Retina (tissue), 1 donor: ENCODE measurements at regions not wholly inside any gene's neighbourhood (a gene's known extent, or its start where the extent isn't known, plus 50 kb on each side); places are given as distances from the start of the nearest gene placed in this dataset.
"Not testable (repeated sequence)": the region's sequence is repeated elsewhere in the genome, so short reads cannot be mapped to it uniquely, and the experiment has no call there.

Source experiments
- DNase-seq: peaks from one replicate; pipeline ENCODE4 v3.0.0-alpha.2; 2016

DNA sequence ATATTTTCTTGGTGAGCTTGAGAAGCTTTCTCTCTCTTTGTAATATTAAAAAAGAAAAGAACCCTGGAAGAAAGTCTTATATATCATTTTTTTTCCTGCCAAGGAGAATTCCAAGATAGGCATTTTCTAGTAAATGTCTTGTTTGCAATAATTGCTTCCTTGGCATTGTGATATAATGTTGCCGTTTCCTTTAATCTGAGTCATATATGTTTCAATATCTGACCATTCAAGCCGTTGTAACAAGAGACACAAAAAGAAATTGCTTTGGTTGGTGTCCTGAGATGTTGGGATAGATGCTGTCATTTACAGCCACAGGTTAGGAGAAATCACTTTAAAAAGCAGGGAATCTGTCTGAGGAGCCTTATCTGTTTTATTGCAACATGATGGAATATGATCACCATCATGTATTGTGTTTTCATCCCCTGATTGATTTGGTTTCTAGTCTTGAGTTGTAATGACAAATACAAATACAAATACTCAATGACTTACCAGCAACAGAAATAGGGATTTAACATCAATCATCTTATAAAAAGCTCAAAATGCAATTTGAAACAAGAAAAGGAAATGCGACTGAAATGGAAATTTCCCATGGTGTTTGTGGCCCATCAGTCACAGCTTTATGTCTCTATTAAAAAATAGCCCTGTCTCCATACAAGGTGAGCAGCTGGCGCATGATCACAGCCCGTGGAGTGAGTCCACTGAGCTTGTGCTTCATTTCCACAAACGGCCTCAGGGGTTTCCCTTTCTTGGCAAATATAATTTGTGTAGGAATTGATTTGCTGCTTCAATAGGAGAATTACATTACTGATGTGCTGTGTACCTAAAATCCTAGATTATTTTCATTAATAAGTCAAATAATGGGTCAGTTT, 250.1 kb upstream of the TRPC7 start:
- DNase-seq = peak; percentile 4

DNA sequence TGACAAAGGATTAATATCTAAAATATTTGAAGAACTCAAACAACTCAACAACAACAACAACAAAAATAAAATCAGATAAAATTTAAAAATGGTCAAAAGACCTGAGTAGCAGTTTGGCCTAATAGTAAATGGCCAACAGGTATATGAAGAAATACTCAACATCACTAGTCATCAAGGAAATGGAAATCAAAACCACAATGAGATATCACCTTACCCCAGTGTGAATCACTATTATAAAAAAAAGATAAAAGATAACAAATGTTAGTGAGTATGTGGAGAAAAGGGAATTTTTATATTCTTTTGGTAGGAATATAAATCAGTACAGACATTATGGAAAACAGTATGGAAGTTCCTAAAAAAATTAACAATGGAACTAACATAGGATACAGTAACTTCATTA, 247.9 kb upstream of the TRPC7 start:
- no peak for DNase-seq

DNA sequence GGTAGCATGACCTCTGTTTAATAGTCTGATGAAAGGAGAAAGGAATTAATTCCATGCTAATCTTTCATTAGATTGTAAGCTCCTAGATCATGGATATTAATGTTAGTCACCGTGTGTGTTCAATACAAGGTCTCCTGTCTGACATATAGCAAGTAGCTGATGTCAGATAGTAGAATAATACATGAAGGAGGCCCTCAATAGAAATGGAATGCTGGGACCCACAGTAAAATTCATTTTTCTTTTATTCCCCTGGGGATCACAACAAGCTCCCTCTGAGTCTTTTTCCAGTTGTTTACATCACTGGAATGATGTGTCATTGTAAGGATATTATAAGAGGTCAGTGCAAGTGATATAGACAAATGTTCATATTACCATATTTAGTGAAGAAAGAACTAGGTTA, 240.3 kb upstream of the TRPC7 start:
- no peak for DNase-seq

DNA sequence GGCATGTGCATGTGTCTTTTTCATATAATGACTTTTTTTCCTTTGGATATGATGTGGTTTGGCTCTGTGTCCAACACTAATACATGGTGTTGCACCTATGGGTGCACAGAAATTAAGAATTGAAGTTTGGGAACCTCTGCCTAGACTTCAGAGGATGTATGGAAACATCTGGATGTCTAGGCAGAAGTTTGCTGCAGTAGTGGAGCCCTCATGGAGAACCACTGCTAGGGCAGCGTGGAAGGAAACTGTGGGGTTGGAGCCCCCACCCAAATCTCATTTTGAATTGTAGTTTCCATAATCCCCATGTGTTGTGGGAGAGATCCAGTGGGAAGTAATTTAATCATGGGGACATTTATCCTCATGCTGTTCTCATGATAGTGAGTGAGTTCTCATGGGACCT, 235.0 kb upstream of the TRPC7 start:
- DNase-seq = no peak

DNA sequence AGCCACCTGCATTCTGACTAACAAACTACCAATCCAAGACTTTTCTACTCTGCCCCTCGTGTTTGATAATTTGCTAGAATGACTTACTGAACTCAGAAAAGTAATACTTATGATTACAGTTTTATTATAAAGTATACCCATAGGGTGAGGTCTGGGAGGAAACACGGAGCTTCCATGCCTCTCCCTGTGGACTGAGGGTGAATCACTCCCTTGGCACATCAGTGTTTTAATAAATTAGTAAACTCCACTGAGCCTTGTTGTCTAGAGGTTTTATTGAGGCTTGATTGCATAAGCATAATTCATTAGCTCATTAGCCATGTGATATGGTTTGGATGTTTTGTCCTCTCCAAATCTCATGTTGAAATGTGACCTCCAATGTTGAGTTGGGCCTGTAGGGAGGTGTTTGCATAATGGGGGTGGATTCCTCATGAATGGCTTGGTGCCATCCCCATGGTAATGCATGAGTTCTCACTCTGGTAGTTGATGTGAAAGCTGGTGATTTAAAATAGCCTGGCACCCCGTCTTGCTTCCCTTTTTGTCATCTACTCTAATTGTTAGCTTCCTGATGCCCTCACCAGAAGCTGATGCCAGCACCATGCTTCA, 233.6 kb upstream of the TRPC7 start:
- DNase-seq = no peak

DNA sequence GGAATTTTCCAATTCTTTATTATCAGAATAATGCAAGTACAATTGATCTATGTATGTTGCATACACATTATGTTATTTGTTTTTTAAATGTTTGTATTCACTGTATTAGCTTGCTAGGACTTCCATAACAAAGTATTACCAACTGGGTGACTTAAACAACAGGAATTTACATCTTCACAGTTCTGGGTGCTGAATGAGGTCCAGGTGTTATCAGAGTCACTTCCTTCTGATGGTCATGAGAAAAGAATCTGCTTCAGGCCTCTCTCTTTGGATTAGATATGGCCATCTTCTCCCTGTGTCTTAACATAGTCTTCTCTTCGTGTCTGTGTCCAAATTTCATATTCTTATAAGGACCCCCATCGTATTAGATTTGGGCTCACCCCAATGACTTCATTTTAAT, 229.1 kb upstream of the TRPC7 start:
- no peak for DNase-seq

DNA sequence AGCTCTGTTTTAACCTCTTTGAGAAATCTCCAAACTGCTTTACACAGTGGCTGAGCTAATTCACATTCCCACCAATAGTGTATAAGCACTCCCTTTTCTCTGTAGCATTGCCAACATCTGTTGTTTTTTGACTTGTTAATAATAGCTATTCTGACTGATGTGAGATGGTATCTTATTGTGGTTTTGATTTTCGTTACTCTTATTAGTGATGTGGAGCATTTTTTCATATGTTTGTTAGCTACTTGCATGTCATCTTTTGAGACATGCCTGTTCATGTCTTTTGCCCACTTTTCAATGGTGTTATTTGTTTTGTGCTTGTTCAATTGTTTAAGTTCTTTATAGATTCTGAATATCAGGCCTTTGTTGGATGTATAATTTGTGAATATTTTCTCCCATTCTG, 225.2 kb upstream of the TRPC7 start:
- DNase-seq = no peak

DNA sequence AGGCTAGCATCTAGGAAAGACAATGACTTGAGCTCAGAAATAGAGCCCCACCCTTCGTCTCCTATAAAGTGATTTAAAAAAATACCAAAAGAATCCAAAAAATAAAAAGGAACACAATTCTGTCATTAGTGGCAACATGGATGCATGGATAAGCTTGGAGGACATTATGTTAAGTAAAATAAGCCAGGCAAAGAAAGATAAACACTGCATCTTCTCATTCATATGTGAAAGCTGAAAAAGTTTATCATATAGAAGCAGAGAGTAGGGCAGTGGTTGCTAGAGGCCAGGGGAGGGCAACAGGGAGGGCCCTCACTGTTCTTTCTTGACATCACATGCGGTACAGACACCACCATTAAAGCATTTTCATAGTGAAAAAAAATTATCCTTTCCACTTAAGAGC, 220.9 kb upstream of the TRPC7 start:
- no peak for DNase-seq

DNA sequence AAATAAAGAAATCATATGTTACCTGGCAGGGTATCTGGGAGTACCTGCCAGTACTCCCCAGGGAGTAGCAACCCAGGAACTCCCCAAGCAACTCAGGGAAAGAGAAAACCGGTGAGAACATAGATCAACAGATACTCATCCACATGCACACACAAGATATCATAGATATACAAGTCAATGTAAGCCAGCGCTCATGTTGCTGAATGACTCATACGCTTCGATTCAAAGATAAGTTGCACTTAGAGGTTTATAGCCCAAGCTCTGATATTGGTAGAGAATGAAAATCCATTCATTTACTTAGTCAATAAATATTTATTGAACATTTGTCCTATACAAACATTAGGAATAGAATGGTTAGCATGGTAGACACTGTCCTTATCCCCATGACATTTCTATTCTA, 219.1 kb upstream of the TRPC7 start:
- DNase-seq = no peak

DNA sequence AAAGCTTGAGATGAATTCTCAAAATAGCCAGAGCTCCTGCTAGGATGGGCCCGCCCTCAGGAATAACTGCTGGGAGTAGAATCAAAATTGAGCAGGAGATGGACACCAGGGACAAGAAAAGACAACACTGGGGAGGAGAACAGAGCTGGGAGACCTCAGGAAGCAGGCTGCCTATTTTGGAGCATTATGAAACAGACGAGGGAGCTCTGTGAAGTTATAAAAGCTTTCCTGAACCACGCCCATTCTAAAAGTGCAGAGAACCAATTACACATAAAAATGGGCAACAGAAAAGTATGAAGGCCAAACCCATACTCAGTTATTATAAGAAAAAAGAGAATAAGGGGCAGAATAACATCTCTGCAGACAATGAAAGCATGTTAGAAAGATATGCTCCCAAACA, 213.9 kb upstream of the TRPC7 start:
- no peak for DNase-seq

DNA sequence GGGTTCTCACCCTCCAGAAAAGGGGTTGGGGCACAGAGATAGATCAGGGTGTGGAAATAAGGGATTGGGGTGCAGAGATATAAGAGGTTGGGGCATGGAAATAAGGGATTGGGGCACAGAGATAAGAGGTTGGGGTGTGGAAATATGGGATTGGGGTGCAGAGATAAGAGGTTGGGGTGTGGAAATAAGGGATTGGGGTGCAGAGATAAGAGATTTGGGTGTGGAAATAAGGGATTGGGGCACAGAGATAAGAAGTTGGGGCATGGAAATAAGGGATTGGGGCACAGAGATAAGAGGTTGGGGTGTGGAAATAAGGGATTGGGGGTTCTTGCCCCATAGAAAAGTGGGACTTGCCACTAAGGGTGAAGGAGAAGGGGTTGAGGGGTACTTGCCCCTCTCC, 204.5 kb upstream of the TRPC7 start:
- not testable (repeated sequence) for DNase-seq

DNA sequence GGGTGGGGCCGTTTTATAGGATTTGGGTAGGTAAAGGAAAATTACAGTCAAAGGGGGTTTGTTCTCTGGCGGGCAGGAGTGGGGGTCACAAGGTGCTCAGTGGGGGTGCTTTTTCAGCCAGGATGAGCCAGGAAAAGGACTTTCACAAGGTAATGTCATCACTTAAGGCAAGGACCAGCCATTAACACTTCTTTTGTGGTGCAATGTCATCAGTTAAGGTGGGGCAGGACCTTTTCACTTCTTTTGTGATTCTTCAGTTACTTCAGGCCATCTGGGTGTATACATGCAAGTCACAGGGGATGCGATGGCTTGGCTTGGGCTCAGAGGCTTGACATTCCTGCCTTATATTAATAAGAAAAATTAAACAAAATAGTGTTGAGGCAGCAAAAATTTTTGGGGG, 200.1 kb upstream of the TRPC7 start:
- DNase-seq = not testable (repeated sequence)

DNA sequence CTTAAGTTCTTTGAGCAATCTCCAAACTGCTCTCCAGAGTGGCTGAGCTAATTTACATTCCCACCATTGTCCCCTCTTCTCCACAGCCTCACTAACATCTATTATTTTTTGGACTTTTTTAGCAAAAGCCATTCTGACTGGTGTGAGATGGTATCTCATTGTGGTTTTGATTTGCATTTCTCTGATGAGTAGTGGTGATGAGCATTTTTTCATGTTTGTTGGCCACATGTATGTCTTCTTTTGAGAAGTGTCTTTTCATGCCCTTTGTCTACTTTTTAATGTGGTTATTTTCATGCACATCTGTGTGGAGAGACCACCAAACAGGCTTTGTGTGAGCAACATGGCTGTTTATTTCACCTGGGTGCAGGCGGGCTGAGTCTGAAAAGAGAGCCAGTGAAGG, 199.7 kb upstream of the TRPC7 start:
- DNase-seq = not testable (repeated sequence)

DNA sequence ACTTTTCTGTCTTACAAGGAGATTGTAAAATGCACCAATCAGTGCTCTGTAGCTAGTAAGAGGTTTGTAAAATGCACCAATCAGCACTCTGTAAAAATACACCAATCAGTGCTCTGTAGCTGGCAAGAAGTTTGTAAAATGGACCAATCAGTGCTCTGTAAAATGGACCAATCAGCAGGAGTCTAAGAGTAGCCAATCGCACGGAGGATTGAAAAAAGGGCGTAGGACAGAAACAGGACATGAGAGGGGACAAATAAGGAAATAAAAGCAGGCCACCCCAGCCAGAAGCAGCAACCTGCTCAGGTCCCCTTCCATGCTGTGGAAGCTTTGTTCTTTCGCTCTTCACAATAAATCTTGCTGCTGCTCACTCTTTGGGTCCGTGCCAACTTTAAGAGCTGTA, 199.1 kb upstream of the TRPC7 start:
- DNase-seq = not testable (repeated sequence)

DNA sequence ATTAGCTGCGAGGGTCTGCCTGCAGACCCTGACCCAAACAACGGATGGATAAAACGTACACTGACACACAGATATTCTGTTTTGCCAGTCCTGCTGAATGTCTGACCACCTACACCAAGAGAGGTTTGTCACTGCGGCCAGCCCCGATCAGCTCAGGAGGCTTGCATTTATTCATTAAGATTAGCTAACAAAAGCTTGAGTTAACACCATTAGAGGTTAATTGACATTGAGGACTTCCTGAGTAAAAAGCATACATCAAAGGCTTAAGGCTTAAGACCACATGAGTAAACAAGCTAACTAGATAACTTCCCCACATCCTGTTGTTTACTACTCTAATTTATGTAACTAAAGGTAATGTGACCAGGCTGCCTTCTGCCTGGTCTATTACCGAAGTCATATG, 198.1 kb upstream of the TRPC7 start:
- DNase-seq = no peak

DNA sequence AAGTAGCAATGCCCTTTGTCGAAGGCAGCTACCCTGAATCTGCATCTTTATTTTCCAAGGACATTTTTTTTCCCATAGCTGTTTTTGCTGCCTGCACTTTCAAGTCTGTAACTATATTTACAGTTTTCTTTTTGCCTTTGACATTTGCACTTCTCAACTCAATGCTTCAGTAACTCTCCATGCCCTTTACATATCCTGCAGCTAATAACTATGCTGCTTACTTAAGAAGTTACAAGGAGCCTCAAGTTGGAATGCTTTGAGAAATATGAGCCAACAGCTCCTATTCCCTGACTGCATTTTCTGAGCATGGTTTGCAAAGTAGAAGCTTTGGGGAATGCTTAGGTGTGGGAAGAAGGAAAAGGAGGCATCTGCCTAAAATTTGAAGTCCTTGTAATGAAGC, 194.8 kb upstream of the TRPC7 start:
- no peak for DNase-seq

DNA sequence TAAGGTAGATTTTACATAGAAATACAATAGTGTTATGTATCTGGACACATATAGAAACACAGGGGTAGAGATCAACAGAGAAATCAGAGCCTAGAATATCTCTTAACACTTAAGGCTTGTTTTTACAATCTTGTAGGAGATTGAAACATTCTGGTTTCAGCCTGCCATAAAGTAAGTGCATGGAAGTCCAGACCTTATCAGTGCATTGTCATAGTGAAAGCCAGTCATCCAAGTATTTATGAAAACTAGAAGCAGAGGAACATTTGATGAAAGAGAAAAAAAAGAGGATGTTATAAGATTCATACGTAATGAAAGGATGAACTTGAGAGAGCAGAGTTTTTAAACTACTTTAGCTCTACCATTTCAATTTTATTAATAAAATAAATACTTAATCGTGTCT, 194.3 kb upstream of the TRPC7 start:
- DNase-seq = no peak

DNA sequence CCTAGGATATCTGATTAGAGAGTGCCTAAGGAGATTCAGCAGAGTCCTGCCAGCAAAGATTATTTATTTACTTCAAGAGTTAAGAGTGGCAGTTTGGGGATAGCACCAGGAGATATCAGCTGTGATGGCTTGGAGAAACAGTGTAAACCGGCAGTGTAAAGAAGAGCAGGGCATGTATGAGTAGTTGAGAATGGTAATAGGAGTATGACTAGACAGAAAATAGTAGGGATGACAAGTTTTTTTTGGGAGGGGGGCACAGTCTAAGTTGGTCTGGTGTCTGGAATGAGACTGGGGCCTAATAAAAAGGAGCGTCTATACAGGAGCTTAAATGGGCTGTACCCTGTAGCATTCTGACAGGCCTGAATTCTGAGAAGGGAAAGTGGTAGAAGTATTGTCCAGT, 181.8 kb upstream of the TRPC7 start:
- not testable (repeated sequence) for DNase-seq

DNA sequence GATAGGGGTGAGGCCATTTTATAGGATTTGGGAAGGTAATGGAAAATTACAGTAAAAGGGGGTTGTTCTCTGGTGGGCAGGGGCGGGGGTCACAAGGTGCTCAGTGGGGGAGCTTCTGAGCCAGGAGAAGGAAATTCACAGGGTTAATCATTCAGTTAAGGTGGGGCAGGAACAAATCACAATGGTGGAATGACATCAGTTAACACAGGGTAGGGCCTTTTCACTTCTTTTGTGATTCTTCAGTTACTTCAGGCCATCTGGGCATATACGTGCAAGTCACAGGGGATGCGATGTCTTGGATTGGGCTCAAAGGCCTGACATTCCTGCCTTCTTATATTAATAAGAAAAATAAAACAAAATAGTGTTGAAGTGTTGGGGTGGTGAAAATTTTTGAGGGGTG, 181.1 kb upstream of the TRPC7 start:
- not testable (repeated sequence) for DNase-seq

DNA sequence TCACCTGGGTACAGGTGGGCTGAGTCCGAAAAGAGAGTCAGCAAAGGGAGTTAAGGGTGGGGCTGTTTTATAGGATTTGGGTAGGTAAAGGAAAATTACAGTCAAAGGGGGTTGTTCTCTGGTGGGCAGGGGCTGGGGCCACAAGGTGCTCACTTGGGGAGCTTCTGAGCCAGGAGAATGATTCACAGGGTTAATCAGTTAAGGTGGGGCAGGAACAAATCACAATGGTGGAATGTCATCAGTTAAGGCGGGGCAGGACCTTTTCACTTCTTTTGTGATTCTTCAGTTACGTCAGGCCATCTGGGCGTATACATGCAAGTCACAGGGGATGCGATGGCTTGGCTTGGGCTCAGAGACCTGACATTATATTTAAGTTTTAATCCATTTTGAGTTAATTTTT, 179.7 kb upstream of the TRPC7 start:
- DNase-seq = not testable (repeated sequence)

DNA sequence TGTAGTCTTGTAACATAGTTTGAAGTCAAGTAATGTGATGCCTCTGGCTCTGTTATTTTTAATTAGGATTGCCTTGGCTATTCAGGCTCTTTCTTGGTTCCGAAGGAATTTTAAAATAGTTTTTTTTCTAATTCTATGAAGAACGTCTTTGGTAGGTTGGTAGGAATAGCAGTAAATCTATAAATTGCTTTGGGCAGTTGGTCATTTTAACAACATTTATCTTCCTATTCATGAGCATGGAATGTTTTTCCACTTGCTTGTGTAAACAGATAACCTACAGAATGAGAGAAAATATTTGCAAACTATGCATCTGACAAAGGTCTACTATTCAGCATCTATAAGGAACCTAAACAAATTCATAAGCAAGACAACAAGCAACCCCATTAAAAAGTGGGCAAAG, 173.2 kb upstream of the TRPC7 start:
- DNase-seq = no peak

DNA sequence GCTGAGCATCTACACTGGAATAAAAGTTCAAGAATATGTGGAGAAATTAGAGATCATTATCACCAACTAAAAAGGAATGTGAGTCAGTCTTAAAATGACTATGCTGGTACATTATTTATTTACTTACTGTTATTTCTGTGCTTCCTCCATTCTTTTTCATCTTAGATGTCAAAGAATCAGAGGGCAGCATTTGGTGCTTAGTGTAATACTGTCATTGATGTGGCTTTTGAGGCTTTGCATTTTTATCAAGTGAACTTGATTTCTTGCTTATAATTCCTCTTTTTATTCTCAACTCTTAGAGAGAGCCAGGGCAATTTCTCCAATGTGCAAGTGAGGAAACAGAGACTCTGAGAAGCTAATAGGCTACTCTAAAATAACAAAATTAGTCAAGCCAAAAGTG, 163.7 kb upstream of the TRPC7 start:
- DNase-seq = no peak

DNA sequence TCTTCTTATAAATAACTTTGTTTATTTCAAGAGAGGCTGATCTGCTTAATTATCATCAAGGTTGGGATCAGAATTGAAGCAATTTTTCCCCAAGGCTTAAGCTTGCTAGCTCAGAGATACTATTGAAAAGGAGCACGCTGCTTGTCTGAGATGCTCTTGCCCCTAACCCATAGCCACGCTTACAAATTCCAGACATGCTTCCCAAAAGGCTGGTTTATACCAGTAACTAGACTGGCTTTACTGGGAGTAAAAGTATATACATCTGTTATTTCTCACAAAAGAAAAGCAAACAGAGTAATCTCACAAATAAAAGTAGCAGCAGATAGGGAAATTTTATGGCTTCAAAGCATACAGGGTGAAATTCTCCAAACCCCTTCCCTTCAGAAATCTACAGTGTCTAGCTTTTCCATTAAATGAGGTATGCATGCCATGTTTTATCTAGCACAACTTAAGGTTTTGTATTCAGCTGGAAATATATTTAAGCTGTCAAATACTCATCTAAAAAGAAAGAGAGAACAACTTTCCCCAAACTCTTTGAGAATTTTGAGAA, 163.2 kb upstream of the TRPC7 start:
- no peak for DNase-seq

DNA sequence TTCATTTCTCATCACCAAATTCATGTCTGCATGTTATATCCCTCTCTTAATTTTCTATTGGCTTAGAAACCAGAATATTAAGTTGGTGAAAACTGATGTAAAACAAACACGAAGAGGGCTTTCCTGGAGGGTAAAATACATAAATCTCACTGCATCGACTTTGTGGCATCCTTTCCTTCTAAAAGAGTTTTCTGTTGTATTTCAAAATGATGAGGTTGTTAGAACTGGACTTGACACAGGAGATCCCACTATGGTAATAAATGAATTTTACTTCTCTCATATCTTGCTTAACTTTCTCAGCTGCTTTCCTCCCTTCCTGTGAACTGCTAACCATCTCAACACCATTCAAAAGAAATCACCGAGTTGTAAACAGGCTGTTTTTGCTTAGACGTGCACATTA, 162.0 kb upstream of the TRPC7 start:
- no peak for DNase-seq

DNA sequence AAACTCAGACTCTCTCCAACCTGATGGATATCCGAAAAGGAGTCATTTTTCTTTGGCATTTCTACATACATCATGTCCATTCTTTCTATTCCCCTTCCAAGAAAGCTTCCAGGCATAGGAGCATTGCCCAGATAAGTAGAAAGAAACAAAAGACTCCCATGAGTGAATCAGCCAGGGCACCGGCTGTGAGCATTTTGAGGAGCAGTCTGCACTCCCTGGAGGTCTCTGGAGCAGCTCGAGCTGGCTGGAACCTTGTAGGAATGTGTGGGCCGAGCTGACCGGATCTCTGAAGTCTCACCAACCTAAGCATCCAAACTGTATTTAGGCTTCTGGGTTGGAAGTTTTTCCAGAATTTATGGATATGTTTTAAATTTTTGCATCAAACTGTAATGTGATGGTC, 161.4 kb upstream of the TRPC7 start:
- DNase-seq = no peak
